Spleen (tissue), 7 donors: ENCODE measurements at regions not wholly inside any gene's neighbourhood (a gene's known extent, or its start where the extent isn't known, plus 50 kb on each side); places are given as distances from the start of the nearest gene placed in this dataset.

ENCODE experiments used
- CTCF ChIP-seq, 11 experiments: fragments of 200-600 bp in 7 of 11; fragments of 450-650 bp in 4 of 11; sonication (generic) in 4 of 11; IDR thresholded peaks in 8 of 11; conservative IDR thresholded peaks in 3 of 11; 1 replicate in 7 of 11; 2 replicates in 4 of 11; pipeline versions ENCODE4 v1.4.0 to v1.8.0; 2016 to 2021; ENCODE audit warnings: antibody characterized with exemption in 11 of 11, inconsistent platforms in 4 of 11, mild to moderate bottlenecking in 1 of 11
- POLR2A ChIP-seq, 3 donors: fragments of 450-650 bp; IDR thresholded peaks; one replicate each; pipeline ENCODE4 v1.5.1; 2017; ENCODE audit warnings: antibody characterized with exemption in 3 of 3, mild to moderate bottlenecking in 1 of 3
- POLR2AphosphoS5 ChIP-seq, 3 donors: sonication (generic); formaldehyde crosslinking; IDR thresholded peaks; one replicate each; pipeline ENCODE4 v1.5.1; 2017; ENCODE audit warnings: antibody characterized with exemption in 3 of 3
- donor health status: DM: no; HTN: no; CAD: no; lungs with moderate emphysema.
- donor health status: DM: no; HTN: no; CAD: no.
- donor health status: DM: no; HTN: no; CAD: no.

GRCh38 chr3:81876826-81877225 lies 115.4 kb upstream of the GBE1 start:
- no peak for TF ChIP-seq CTCF (IDR thresholded peaks at IDR 0.05 in 8 of 11, conservative IDR thresholded peaks at IDR 0.05 in 3 of 11)
- TF ChIP-seq POLR2AphosphoS5 (IDR thresholded peaks at IDR 0.05): no peak
- TF ChIP-seq POLR2A (IDR thresholded peaks at IDR 0.05): no peak
